Left cardiac atrium (tissue), 4 donors: ENCODE measurements at regions not wholly inside any gene's neighbourhood (a gene's known extent, or its start where the extent isn't known, plus 50 kb on each side); places are given as distances from the start of the nearest gene placed in this dataset.

ENCODE experiments used
- ATAC-seq, 2 donors: fragments of 200-7000 bp; cut with Tn5 transposase; one replicate each; pipeline ENCODE4 v1.9.1; 2020; ENCODE audit warnings: mild to moderate bottlenecking in 2 of 2, moderate library complexity in 2 of 2
- DNase-seq: peaks from one replicate; pipeline ENCODE4 v3.0.0-alpha.2; 2020
- intact Hi-C, 2 donors: fragments of 100-400 bp; cut with DNase I; formaldehyde crosslinking; loops; one replicate each; pipeline versions ENCODE4 v1.14.1 to v1.15.1; 2022 to 2023
- donor health status: DM: no; HTN: yes; CAD: no.
- donor health status: DM: no; HTN: yes; CAD: no; lungs with severe emphysema.
- donor health status: DM: yes; HTN: yes; CAD: no.
- donor health status: Dilated cardiomyopathy.

DNA sequence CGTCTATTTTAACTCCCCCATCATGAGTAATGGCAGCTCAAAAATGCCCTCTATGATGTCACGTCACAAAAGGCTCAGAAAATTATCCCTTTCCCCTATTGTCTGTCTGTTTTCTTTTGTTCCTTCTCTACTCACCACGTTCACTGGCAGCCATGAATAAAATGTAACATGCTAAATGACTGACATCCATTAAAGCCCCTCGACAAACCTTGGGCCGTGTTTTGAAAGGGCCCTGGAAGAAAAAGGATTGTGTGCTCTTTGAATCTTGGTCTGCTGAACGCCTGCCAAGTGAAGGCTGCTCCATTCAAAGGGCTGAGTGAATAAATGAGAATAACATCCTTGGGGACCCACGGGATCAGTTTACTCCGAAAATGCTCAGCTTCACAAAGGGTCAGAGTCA, 118.7 kb downstream of the RPS12 start:
- intact Hi-C loops: no loop called here
- ATAC-seq (no peak), DNase-seq (no peak)

DNA sequence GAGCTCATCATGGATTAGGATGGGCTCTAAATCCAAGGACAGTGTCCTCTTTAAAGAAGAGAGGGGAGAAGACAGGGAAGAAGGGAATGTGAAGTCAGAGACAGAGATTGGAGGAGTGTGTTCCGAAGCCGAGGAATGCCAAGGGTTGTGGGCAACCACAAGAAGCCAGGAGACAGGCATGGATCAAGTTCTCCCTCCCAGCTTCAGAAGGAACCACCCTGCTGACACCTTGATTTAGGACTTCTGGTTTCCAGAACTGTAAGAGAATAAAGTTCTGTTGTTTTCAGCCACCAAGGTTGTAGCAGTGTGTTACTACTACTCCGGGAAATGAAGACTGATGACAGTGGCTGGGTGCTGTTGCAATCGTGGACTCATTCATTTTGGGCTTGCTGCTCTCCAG, 120.1 kb downstream of the RPS12 start:
- ATAC-seq: no peak
- intact Hi-C loops: no loop called here
- DNase-seq: no peak

DNA sequence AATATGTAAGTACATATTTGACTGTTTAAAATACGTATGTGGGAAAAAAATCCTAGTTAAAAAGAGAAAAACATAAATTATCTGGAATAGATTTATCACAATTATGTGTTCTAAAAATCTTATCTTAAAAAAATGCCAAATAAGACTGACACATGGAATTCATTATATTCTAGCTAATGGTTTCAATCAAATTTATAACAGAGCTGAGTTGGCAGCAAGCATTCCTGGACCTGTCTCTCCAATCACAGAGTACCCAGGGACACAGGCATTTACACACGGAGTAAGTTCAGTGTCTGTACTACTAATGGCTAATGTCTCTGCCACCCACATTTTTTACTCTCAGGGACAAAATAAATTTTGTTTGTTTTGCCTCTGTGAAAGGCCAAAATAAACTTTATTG, 122.3 kb downstream of the RPS12 start:
- intact Hi-C loops: no loop called here
- ATAC-seq (no peak), DNase-seq (no peak)

DNA sequence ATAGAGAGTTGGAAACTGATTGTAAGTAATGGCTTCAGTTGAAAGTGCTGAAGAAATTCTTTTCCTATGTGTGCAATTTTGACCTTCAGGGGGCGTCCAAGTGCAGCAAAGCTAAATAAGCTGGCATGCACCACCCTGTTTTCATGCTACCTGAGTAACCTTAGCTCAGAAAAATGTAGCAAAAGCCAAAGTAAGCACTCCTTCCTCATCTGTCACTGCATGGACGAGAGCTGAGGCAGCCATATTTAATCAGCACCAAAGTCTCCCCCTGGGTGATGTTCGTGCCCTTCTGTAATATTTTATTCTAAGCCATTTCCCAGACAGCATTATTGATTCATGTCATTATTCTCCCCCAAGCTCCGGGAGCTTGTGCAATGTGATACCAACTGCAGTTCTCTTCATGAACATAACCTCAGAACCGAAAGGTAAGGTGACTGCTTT, 123.1 kb downstream of the RPS12 start:
- ATAC-seq: peak in 1 of 2 donors; percentile 59
- intact Hi-C loops: no loop called here
- peak; percentile 32 for DNase-seq

DNA sequence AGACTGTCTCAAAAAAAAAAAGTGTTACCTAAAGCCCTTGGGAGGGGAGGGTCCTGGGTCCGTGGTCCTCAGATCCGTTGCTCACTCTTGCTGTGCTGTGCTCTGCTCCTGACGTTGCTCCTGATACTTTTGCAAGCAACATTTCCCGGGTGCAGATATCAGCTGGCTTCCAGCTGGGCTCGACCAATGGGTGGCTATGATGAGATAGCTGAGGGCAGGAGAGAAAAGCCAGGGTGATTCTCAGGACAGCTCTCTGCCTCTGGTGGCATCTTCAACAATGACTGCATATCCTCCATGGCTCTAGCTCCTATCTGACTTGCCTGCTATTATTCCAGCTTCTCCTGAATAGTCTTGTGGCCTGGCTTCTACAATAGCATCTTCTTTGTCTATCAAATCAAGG, 134.5 kb downstream of the RPS12 start:
- intact Hi-C loops: no loop called here

DNA sequence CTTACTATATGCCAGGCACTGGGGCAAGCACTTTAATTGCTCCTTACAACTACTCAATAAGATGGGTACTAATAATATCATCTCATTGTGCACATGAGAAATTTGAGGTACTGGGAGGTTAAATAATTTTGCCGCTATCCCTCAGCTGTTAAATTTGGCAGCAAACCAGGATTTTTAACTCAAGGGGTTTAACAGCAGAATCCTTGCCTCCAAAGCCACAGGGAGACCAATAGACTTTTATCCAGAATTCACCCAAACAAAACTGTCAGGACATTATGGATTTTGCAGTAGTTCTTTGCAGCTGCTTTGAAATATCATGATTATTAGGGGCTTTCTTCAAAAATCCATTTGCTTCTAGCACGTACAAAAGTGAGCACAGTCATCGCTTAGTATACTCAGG, 136.2 kb downstream of the RPS12 start:
- intact Hi-C loops: no loop called here
- ATAC-seq (no peak), DNase-seq (no peak)

More for the DNA sequence above, 134.5 kb downstream of the RPS12 start:
- ATAC-seq: no peak
- no peak for DNase-seq

DNA sequence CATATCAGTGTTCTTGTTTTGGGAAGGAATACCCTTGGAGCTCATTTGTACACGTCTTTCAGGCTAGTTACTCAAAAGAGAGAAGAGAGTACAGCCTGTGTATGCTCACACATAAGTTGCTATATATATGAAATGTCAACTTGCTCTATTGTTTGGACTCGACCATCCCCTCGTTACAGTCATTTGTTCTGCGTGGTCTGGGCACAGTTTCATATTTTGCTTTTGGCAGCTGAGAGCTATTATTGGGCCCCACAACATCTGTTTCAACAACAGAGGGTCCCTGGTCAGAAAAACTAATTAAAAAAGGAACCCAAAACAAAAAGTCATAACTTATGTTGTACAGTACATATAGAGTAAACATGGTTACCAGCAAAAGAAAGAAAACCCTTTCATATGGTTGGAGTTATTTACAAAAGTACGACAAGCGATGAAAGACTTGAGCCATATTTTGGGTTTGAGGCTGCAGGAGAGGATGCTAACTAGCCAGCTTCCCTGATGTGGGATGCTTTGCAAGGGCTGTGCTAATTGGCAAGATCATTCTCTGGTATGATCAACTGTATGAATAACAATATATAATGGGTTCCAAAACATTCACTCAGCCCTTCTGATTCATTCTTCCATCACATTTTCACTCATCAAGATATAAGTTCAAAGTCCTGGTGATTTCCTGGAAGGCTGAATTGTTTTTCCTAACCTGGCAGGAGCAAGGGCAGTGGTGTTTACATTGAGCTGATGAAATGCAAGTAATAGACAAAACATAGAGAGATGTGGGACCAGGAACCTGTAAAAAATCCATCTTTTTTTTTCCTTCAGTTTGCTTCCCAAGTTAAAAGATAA, 137.9 kb downstream of the RPS12 start:
- ATAC-seq: no peak
- intact Hi-C loops: no loop called here
- no peak for DNase-seq

DNA sequence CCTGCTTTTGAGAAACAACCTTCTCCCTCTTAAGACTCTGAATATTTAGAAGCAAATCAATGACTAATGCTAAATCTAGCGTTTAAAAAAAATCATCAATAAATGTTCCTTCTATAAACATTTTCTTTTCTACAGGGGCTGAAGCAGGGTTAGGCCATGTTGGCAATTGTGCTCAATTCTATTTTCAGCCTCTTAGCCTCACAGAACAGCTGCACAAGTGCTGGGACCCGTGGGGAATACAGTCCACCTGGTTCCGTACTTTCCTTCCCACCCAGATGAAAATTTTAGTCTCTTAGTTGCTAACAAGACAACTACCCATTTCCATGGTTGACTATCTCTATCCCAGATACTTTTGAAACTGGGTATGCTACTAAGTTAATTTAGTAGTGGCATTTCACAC, 138.6 kb downstream of the RPS12 start:
- DNase-seq: no peak
- intact Hi-C loops: no loop called here
- no peak for ATAC-seq

DNA sequence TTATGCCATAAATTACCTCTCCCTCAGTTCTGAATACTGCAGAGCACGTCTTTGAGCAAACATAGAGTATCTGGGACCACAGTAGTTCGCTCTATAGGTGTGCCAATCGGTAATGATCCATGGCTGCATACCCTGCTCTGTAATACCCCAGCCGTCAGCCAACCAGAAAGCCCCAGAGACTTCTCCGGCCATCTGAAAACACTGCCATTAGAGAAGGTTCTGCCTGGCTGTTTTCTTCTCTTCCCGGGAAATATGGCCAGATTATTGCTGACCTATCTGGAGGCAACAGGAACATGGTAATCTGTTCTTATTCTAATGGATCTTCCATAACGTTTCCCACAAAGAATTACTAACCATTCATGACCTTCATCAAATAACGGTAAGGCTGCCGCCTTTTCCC, 139.9 kb downstream of the RPS12 start:
- DNase-seq: no peak
- ATAC-seq: no peak
- intact Hi-C loops: no loop called here

DNA sequence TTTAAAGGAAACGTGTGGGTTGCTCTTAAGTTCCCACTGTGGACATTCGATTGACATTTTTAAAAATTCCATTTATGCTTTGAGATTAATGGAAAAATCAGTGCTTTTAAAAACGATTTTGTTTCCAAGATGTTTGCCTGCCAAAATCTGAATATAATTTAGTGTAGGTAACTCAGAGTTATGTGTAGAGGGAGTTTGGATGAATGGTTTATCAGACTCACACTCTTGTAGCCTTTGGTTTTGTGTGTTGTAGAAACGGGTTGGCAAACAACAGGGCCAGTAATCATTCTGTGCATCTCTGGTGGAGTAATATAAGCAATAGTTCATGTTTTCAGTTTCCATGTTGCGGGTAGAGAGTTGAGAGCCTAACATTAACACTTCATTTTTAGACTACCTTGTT, 140.6 kb downstream of the RPS12 start:
- intact Hi-C loops: no loop called here
- ATAC-seq (no peak), DNase-seq (no peak)

DNA sequence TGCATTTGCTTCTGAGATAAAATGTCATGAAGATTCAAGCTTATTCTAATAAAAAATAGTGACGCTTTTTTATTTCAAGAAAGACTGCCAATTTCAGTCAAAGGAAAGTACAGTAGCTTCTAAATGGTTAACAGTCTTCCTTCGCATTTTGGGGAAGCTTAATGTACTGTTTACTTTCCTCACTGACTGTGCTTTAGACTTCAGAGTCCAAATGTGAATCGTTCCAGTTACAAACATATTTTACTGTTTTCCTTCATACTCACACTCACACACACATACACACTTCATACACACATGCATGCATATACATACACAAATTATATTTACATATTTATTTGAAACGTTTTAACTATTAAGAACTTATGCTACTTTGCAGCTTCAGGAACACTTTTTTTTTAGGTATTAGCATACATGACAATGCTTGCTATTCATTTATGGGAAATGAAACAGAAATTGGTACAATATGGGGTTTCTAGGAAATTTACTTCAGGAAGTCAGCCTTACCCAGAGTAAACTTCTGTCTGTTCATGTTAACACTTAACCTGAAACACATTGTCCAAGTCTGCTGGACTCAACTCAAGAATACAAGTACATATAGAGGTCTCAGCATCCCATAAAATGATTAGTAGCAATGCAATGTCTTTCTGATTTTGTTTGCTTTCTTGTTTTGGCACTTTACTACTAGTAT, 145.4 kb downstream of the RPS12 start:
- ATAC-seq (no peak), DNase-seq (no peak)
- intact Hi-C loops: loop anchor here in 1 of 2 donors (5.0 to 10.0 kb wide), 4 partner anchors 85 to 595 kb away; no protein-coding TSS in a partner anchor

DNA sequence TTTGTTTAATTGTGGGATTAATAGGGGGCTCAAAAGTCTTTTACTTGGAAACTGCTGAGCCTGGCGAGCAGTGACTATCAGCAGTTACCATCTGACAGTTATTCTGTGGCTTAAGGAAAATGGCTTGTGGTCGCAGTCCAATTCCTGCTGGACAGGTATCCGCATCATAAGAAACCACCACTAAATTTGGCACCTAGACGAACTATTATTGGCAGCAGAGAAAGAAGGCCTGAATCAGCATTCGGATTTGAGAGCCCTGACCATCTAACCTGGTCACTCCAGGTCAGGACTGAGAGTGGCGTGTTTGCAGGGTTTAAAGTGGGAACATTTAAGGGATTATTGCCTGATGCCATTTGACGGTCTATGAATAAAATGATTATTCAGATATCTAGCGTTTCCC, 146.4 kb downstream of the RPS12 start:
- ATAC-seq (no peak), DNase-seq (no peak)
- intact Hi-C loops: loop anchor here in 1 of 2 donors (5.0 to 10.0 kb wide), 4 partner anchors 84 to 594 kb away; no protein-coding TSS in a partner anchor

DNA sequence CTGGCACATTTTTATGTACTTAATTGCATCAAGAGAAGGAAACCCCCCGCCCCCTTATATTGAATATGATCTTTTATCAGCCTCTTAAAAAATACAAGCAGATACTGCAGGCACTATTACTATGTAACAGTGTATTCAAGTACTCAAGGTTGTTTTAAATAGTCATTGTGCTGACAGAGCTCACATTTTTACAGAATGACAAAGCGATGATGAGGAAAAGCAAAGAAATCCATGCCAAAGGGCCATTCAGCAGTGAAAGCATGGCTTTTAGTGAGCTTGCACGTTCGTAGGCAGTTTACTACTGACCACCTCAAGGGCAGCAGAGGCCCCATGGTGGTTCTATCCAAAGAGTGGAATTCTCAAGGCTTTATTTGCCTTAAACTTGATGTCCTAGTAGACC, 146.8 kb downstream of the RPS12 start:
- intact Hi-C loops: loop anchor here in 1 of 2 donors (5.0 to 10.0 kb wide), 4 partner anchors 84 to 594 kb away; no protein-coding TSS in a partner anchor
- ATAC-seq (peak in 1 of 2 donors; percentile 58), DNase-seq (no peak)

DNA sequence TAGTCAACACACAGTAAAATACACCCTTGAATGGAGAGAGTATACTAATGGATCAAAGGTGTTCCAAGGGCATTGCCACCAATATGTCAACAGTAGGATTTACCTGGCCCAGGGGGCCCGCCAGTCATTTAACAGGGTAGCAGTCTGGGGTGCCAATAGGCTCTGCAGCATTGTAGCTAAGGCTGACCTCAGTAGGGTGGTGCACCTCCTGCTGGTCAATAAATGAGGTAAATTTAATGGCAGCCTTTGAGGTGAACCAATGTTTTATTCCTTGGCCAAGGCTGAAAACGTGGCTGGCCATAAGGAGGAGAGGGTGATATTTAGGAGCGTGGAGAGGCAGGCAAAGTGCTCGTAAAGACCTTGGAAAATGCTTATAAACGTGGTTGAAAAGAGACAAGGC, 147.2 kb downstream of the RPS12 start:
- ATAC-seq: no peak
- DNase-seq: no peak
- intact Hi-C loops: loop anchor here in 1 of 2 donors (5.0 to 10.0 kb wide), 4 partner anchors 83 to 593 kb away; no protein-coding TSS in a partner anchor

DNA sequence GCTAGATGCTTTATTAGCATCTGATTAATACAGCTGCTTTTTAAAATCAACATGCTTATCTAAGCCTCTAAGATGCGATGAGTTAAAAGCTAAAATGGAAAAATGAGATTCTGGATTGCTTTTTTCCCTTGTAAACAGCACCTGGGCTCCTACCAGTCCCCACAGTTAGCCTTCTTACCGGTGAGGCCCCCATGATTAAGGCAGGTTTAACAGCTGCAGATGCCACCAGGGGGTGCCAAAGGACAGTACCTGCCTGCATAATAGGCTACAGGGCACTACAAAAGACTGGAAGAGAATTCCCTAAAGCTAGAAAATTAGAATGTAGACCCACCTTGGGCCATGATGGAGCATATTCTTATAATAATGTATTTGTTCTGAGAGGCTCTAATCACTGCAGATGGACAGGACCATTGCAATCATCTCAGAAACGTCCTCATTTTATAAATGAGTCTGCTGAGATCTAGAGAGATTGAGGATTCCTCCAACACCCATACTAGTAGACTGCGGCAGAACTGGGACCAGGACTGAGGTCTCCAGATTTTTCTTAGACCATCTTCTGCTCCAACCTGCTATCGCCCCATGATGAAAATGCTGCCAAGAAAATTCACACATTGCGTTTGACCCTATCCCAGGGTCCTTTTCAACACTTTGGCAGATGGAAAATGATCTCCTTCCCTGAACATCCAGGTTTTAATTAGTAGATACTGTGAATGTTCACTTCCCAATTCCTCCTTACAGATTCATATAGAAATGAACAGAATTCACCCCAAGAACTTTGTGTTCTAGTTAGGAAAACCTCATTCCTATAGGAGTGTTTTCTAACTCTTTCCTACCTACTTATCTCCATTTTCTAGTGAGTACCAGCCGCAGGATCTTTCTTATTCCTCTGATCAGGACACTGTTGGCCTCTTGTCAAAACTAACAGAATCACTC, 148.8 kb downstream of the RPS12 start:
- intact Hi-C loops: loop anchor here in 1 of 2 donors (5.0 to 10.0 kb wide), 4 partner anchors 82 to 592 kb away; no protein-coding TSS in a partner anchor
- DNase-seq (peak; percentile 75), ATAC-seq (peak; percentile 79 to 83)

DNA sequence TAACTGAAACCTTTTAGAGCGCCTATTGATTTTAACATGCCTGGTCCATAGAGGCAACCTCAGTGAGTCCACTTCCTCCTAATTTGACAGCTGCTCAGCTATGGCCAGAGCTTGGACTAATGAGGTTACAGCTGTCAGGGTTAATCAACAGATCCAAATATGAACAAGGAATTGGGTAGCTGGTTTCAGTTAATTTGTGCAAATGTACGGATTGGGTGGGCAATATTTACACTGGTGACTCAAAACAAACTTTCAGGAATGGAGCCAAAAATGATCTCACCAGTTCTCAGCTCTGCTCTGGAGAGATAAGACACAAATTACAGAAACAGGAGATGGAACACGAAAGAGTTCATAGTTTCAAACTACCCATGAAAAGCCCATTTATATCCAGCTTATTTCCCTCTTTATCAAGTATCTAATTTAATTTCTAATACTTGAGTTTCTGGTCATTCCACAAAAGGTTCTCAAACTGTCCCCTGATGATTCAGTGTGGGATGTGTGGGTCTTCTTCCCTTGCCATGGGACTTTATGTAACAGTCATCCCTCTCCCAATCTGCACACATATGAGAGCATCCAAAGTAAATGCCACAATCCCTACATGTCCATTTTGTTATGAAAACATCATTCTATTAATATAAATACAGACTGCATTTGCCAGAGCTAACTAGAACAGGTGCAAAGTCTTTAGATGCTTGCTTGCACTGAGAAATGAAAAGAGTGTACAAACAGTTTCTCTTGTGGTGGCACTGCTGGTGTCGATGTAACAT, 149.9 kb downstream of the RPS12 start:
- ATAC-seq (peak; percentile 47 to 83), DNase-seq (no peak)
- intact Hi-C loops: loop anchor here in 1 of 2 donors (5.0 to 10.0 kb wide), 4 partner anchors 81 to 591 kb away; no protein-coding TSS in a partner anchor

DNA sequence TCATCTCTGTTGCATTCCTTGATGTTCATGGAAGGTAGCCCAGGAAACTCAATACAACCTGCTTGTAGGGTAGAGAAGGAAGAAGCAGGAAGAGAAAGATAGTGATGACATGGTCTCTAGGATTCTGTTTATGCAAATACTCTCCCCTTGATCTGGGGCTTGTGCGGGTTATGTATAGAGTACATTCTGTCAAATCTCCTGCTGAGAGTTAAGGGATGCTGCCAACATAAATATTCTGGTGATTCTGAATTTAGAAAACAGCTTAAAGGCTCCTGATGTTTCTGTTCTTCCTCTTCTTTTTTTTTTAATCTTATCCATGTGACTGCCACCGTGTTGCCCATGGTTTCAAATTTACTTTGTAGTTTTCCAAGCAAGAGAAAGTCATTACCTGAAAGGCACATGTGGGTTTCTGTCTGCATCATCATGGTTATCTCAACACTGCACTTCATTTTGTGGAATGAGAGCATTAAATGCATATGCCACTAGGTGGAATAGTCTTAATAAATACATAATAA, 150.6 kb downstream of the RPS12 start:
- no peak for DNase-seq
- intact Hi-C loops: loop anchor here in 1 of 2 donors (5.0 to 10.0 kb wide), 4 partner anchors 80 to 590 kb away; no protein-coding TSS in a partner anchor
- peak in 1 of 2 donors; percentile 6 for ATAC-seq

DNA sequence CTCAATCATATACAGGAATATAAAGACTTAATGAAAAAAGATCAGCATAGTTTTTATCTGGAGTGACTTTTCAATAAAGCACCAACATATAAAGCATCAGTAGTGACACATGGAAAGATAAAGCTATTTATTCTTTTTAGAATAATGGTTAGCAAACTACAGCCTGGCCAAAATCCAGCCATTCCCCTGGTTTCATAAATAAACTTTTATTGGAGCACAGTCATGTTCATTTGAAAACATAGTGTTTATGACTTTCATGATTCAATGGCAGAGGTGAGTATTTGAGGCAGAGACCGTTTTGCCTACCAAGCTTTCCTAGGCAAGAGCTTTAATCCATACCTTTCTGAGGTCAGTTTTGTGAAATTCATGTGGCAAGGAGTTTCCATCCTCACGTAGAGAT, 153.5 kb downstream of the RPS12 start:
- no peak for DNase-seq
- intact Hi-C loops: loop anchor here in 1 of 2 donors (10.0 kb wide), 3 partner anchors 77 to 587 kb away; no protein-coding TSS in a partner anchor
- no peak for ATAC-seq
